Stimulated activated CD4-positive, alpha-beta T cell treated with anti-CD3 and anti-CD28 coated beads, Interleukin-12 subunit alpha, Interleukin-12 subunit beta, amount 100 ng/mL, for 4 hours (primary cell): ENCODE measurements at regions not wholly inside any gene's neighbourhood (a gene's known extent, or its start where the extent isn't known, plus 50 kb on each side); places are given as distances from the start of the nearest gene placed in this dataset.

Experiments used
- DNase-seq: peaks from one replicate; pipeline ENCODE4 v3.0.0-alpha.2; 2020

DNA sequence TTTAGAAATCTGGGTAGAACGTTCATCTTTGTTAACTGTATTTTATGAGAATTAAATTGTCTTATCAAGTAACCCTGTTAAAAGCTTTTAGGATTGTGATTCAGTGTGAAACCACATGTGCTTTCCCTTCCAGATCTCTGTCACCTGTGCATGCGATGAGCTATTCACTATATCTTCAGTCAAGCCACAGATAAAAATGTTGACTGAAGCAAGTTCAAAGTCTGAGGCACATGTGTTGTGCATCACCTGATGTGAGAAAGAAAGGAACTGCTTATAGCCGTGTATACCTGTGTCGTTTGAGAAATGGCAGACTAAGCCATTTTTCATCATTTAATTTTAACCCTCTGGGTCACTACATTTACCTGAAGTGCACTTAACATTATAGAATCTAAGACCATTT is 1088.9 kb upstream of the TENM4 start:
- no peak for DNase-seq

DNA sequence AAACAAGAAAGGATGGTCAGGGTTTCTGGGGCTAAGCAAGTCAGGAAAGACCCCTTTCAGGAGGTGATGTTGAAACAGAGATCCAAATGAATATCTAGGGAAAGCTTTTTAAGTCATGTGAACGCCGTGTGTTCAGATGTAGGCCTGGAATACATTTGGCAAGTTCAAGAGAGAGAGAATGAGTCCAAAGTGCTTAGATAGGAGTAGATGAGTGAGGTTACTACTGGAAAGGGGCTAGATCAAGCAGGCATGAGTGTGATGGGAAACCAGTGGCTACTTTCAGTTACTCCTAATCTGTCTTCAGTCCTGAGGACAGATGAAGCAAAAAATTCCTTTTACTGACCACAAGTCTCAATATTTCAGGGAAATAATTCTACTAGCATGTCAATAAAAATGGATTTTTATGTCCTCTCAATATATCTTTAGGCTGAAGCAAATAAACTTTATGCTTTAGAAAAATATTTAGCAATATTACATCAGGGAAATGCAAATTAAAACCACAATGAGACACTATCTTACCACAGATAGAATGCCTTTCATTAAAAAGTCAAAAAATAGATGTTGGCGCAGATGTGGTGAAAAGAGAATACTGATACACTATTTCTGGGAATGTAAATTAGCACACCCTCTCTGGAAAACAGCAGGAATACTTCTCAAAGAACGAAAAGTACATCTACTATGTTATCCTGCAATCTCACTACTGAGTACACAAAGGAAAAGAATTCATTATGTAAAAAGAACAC is 1085.0 kb upstream of the TENM4 start:
- no peak for DNase-seq

DNA sequence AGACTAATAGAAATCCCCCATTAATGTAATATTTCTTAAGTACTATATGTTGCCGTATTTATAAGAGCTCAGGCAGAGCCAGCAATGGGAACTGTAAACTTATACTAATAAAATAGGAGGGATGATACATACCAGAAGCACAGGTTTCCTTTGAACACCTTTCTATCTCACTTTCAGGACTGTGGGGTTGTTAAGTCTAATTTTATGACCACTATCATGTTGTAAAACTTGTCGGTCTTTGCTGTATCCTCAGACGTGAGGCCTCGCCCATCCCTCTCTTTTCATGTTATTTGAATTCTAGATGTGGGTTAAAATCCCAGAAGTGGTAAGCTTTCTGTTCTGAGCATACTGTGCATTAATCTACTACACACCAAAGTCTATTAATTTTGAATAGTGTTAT is 1083.5 kb upstream of the TENM4 start:
- no peak for DNase-seq

- DNase-seq, result no peak
Measured at GRCh38 chr11:80523057-80523456, 1082.2 kb upstream of the TENM4 start.

GRCh38 chr11:80521592-80521991 is 1080.8 kb upstream of the TENM4 start:
- no peak for DNase-seq

- no peak for DNase-seq
Measured at GRCh38 chr11:80520507-80520887, 1079.7 kb upstream of the TENM4 start.

GRCh38 chr11:80519596-80520506 is 1079.0 kb upstream of the TENM4 start:
- no peak for DNase-seq

DNA sequence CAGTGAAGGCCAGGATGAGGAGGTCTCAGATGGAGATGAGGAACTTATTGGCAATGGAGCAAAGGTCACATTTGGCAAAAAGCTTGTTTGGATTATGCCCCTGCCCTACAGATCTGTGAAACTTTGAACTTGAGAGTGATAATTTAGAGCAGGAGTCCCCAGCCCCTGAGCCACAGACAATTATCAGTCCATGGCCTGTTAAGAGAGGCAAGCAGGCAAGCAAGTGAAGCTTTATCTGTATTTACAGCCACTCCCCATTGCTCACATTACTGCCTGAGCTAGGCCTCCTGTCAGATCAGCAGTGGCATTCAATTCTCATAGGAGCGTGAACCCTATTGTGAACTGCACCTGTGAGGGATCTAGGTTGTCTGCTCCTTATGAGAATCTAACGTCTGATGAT is 1076.9 kb upstream of the TENM4 start:
- DNase-seq, result no peak

GRCh38 chr11:80515097-80515496 is 1074.3 kb upstream of the TENM4 start:
- no peak for DNase-seq

GRCh38 chr11:80512491-80512890 is 1071.7 kb upstream of the TENM4 start:
- DNase-seq, result no peak

DNA sequence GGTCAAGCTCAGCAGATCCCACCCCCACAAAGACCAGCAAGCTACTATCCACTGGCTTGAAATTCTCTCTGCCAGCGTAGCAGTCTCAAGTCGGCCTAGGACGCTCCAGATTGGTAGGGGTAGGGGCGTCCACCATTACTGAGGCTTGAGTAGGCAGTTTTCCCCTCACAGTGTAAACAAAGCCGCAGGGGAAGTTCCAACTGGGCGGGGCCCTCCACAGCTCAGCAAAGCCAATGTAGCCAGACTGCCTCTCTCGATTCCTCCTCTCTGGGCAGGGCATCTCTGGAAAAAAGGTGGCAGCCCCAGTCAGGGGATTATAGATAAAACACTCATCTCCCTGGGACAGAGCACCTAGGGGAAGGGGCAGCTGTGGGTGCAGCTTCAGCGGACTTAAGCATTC is 1064.9 kb upstream of the TENM4 start:
- no peak for DNase-seq

- no peak for DNase-seq
Measured at GRCh38 chr11:80503990-80504389, 1063.2 kb upstream of the TENM4 start.

DNA sequence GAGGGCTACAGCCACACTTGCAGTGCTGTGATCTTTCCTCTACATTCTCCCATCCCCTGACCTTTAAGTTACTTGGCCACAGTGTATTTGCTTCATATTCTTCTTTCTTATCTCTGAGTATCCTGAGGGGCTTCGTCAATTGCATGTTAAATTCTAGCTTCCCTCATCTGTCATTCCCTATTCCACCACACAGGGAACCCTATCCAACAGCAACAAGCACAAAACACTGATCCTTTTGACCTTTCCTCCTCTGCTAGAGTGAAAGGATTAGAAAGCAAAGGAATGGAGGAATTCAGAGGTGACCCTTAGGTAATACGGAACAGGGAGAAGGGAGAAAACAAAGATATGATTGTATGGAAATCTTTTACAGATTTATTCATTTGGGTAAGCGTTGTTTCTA is 1061.7 kb upstream of the TENM4 start:
- no peak for DNase-seq

- no peak for DNase-seq
Measured at GRCh38 chr11:80495116-80495515, 1054.3 kb upstream of the TENM4 start.

DNA sequence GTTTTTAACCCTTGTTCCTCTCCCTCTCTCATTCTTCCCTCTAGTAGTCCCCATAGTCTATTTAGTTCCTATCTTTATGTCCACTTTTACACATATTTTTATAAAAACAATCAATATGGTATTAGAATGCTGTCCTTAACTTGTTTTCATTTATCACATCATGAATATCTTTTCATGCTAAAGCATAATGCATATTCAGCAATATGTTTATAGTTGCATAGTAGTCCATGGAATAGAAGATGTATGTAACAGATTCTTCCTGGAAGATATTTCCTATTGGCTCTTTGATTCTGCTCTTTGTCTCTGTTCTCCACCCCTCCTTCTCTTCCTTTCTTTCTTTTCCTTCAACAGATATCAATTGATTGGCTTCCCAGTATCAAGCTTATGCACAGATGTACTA is 1047.1 kb upstream of the TENM4 start:
- no peak for DNase-seq

DNA sequence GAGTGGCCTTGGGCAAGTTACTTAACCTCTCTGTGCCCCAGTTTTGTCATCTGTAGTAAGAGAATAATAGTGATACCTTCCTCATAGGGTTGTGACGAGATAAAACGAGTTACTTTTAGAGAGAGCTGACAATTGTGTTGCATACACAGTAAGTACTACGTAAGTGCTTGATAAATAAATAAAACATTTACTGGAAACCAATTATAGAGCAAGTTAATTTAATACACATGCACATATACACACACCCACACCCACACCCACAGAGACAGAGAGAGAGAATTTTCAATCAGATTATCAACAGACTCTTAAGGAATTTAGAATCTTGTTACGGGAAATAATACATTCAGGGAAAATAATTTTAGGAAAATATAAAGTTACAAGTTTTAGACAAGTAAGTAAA is 1045.8 kb upstream of the TENM4 start:
- DNase-seq, result no peak

GRCh38 chr11:80477178-80477577 is 1036.3 kb upstream of the TENM4 start:
- no peak for DNase-seq

GRCh38 chr11:80473562-80473961 is 1032.7 kb upstream of the TENM4 start:
- DNase-seq, result no peak

GRCh38 chr11:80469871-80470270 is 1029.0 kb upstream of the TENM4 start:
- no peak for DNase-seq

GRCh38 chr11:80466570-80466969 is 1025.7 kb upstream of the TENM4 start:
- DNase-seq, result no peak

GRCh38 chr11:80462211-80462610 is 1021.4 kb upstream of the TENM4 start:
- no peak for DNase-seq

DNA sequence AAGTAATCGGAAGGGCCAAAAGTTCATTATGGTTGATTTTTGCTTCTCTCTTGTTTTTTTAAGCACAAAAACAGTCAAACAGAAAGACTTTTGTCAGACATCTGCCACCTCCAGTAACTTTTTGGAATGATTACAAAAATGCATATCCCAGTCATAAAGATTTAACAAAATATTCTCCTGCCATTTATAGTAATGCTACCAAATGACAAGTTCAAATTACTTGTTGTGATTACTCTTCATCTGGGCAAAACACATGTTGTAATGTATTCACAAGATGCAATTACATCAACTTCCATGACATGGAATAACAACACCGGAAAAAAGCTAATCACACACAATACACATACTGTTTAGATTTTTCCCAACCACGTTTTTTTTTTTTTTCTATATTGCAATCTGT is 1017.5 kb upstream of the TENM4 start:
- no peak for DNase-seq

DNA sequence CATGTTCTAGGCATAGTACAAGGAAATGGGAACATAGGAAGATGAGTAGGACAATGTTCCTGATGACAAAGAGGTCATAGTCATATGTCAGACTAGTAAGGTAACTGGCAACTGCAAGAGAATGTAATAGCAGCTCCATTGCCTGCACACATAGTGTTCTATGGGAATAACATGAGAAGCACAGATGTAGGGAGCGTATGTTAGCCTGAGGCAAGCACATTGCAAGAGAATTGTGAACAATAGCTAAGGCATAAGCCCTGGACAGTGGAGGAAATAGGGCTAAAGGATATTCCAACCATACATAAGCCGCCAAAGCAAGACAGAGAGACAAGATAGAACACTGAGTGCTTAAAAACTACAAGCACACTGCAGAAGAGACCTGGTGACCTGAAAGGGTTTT is 1017.0 kb upstream of the TENM4 start:
- no peak for DNase-seq

DNA sequence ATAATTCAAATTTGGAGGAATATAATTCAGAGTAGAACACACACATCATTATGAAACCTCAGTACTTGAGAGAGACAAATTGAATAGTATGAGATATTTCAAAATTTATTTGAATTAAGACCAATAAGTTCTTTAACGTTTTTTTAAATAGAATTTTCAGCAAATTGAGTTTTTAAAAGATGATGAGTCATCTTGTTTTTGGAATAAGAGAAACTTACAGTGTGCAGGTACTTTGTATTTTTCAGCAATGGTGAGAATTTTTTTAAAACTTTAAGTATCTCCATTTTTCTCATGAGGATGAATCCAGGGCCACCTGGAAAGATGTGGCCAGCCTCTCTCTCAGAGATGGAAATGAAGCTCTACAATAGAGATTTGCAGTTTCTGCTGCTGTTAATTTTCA is 1015.0 kb upstream of the TENM4 start:
- no peak for DNase-seq
